ENCODE measurements at regions not wholly inside any gene's neighbourhood (a gene's known extent, or its start where the extent isn't known, plus 50 kb on each side); places are given as distances from the start of the nearest gene placed in this dataset.

GRCh38 chr6:10170816-10171215 is 244.1 kb downstream of the TFAP2A start:
- H3K79me1 ChIP-seq (ENCODE audit: insufficient read depth, low read depth, low read length, poor library complexity, severe bottlenecking), result no peaks in the 10 kb centered on the region
- H3K27me3 Mint-ChIP-seq (ENCODE audit: low read depth), result peaks cover 4% of the 10 kb centered on the region; the same call in 1 of the 2 replicates
- H3K4me3 Mint-ChIP-seq, result no peak overlapping the region
- TF ChIP-seq CTCF (conservative IDR thresholded peaks at IDR 0.05), result no peak
- no peaks in the 10 kb centered on the region for H3K27me3 ChIP-seq (ENCODE audit: insufficient read depth, low read length)
- H3K79me2 ChIP-seq (ENCODE audit: insufficient read depth, low read length), result no peaks in the 10 kb centered on the region
- H4K91ac ChIP-seq (ENCODE audit: insufficient read length, low read depth, low read length), result no peak overlapping the region
- H2BK5ac ChIP-seq (ENCODE audit: insufficient read length, low read length), result no peak overlapping the region
- no CpG with 5 or more reads among the region's 5 CpGs for WGBS (ENCODE audit: extremely low coverage, insufficient read length, low lambda C conversion rate)
- H3K4me2 ChIP-seq (ENCODE audit: insufficient read depth, insufficient read length, low read length), result no peak overlapping the region
- no peak overlapping the region for H2BK12ac ChIP-seq (ENCODE audit: insufficient read length, low read depth, low read length)
- H3K23me2 ChIP-seq (ENCODE audit: insufficient read length, low read depth, low read length, poor library complexity, severe bottlenecking), result no peaks in the 10 kb centered on the region
- peaks cover 22 to 26% of the 10 kb centered on the region in 2 experiments for H3K4me1 Mint-ChIP-seq
- no peaks in the 10 kb centered on the region for H4K20me1 ChIP-seq (ENCODE audit: control insufficient read depth, insufficient read depth, insufficient read length)
- H3K4me1 ChIP-seq (ENCODE audit: insufficient read depth, low read length), result no peaks in the 10 kb centered on the region
- H2AFZ ChIP-seq (ENCODE audit: low read length), result no peak overlapping the region
- H3K27ac ChIP-seq (ENCODE audit: insufficient read length, low read depth, low read length), result no peak overlapping the region
- no peak overlapping the region for H3K9ac ChIP-seq (ENCODE audit: extremely low read depth, insufficient read length, low read length)
- no peak overlapping the region for H3K23ac ChIP-seq (ENCODE audit: insufficient read length, low read depth, low read length)
- H3K56ac ChIP-seq (ENCODE audit: insufficient read length, low read depth, low read length), result no peak overlapping the region
- H2BK120ac ChIP-seq (ENCODE audit: low read depth, low read length, poor library complexity, severe bottlenecking), result no peak overlapping the region
- no peak for DNase-seq
- no peak overlapping the region for H3K18ac ChIP-seq (ENCODE audit: insufficient read length, low read depth, low read length)
- H2BK15ac ChIP-seq (ENCODE audit: low read depth, low read length), result no peak overlapping the region
- H4K8ac ChIP-seq (replicated peaks; ENCODE audit: insufficient read length, low read depth, low read length), result no peak overlapping the region
- H3K4ac ChIP-seq (ENCODE audit: low read depth, low read length), result no peak overlapping the region
- peaks cover 4 to 9% of the 10 kb centered on the region in 2 experiments for H3K9me3 Mint-ChIP-seq
- H3K27ac Mint-ChIP-seq, result no peak overlapping the region
- H3K14ac ChIP-seq (ENCODE audit: insufficient read depth, low read length), result no peak overlapping the region
- no peak overlapping the region for H4K5ac ChIP-seq (ENCODE audit: insufficient read length, low read depth, low read length)
- no peaks in the 10 kb centered on the region for H3K9me3 ChIP-seq (ENCODE audit: control insufficient read depth, low read depth, low read length)
- no peak overlapping the region for H2AK5ac ChIP-seq (ENCODE audit: insufficient read length, low read length)
- peaks cover 2 to 6% (median 3%) of the 10 kb centered on the region in 3 experiments; a peak in 3 of 7 replicates for H3K36me3 Mint-ChIP-seq (ENCODE audit: insufficient read depth in 1 of 3, low read depth in 3 of 3)
- no peak overlapping the region for H2BK20ac ChIP-seq (ENCODE audit: low read depth, low read length, poor library complexity, severe bottlenecking)
- H3T11ph ChIP-seq (ENCODE audit: low read length), result no peak overlapping the region

All from H9 (cell line).